K562 (cell line): ENCODE measurements at regions not wholly inside any gene's neighbourhood (a gene's known extent, or its start where the extent isn't known, plus 50 kb on each side); places are given as distances from the start of the nearest gene placed in this dataset.

Experiments
- ATAC-seq: fragments of 200-7000 bp; cut with Tn5 transposase; 3 replicates; pipeline ENCODE4 v1.9.1; 2020; ENCODE audit warnings: moderate library complexity
- BruUV-seq: library from RNA; stranded (reverse); fragments of 400-500 nt; replicated peaks from 2 replicates; lab custom pipeline; 2021; lab: Mats Ljungman, UMichigan
- CTCF ChIA-PET: fragments of 300-600 bp; formaldehyde crosslinking; extraction: SDS; loops from one replicate; lab custom pipeline; 2021; ENCODE audit warnings: low intra/inter-chr PET ratio; lab: Yijun Ruan, JAX
- POLR2A ChIA-PET: fragments of 300-600, 350-650 bp; sonication (Branson Sonifier 250); formaldehyde crosslinking; extraction: SDS; loops from one replicate; lab custom pipeline; 2021; ENCODE audit warnings: antibody characterized with exemption, inconsistent platforms; lab: Yijun Ruan, JAX
- DNase-seq, 4 experiments: peaks; one replicate each; pipeline versions ENCODE4 v3.0.0 to v3.0.0-alpha.2; 2011 to 2018; ENCODE audit warnings: low spot score in 3 of 4, mixed read lengths in 3 of 4; ENCODE audit errors: extremely low read depth in 1 of 4
- FAIRE-seq: peaks from 2 replicates; lab custom pipeline; 2011; peaks lifted over from hg19 to GRCh38; lab: Jason Lieb, UNC
- H2AFZ ChIP-seq: 2 replicates; pipeline ENCODE4 v1.6.0; 2011; ENCODE audit warnings: low read depth, low read length, control low read depth, inconsistent platforms
- H3K27ac ChIP-seq: fragments of 200-600 bp; 3 replicates; pipeline ENCODE4 v1.8.0; 2011; ENCODE audit warnings: low read depth, mild to moderate bottlenecking, control low read depth, inconsistent platforms, low read length, moderate library complexity, mixed read lengths; ENCODE audit errors: extremely low read depth
- H3K27me3 ChIP-seq, 2 experiments: fragments of 300-600 bp in 1 of 2; 2 replicates in 1 of 2; 3 replicates in 1 of 2; pipeline versions ENCODE4 v1.6.0 to v1.8.0; 2011; ENCODE audit warnings: inconsistent platforms in 2 of 2, low read length in 2 of 2, mild to moderate bottlenecking in 1 of 2, mixed read lengths in 1 of 2, moderate library complexity in 1 of 2; ENCODE audit not compliant: control insufficient read depth in 2 of 2, insufficient read depth in 2 of 2
- H3K36me3 ChIP-seq: fragments of 300-600 bp; 3 replicates; pipeline ENCODE4 v1.8.0; 2011; ENCODE audit warnings: mild to moderate bottlenecking, low read length, inconsistent platforms; ENCODE audit not compliant: control insufficient read depth, insufficient read depth
- H3K4me1 ChIP-seq, 2 experiments: fragments of 200-600 bp in 1 of 2; replicated peaks in 1 of 2; 2 replicates in 1 of 2; 3 replicates in 1 of 2; pipeline versions ENCODE4 v1.5.1 to v1.8.0; 2011; ENCODE audit warnings: inconsistent platforms in 2 of 2, low read length in 2 of 2, mild to moderate bottlenecking in 1 of 2, mixed read lengths in 1 of 2, moderate library complexity in 1 of 2; ENCODE audit not compliant: control insufficient read depth in 2 of 2, insufficient read depth in 2 of 2
- H3K4me2 ChIP-seq: 2 replicates; pipeline ENCODE4 v1.6.1; 2011; ENCODE audit warnings: low read length, control low read depth, inconsistent platforms, mixed read lengths; ENCODE audit not compliant: insufficient read depth
- H3K4me3 ChIP-seq: fragments of 200-600 bp; sonication (generic), shearing (Covaris generic); 2 replicates; pipeline ENCODE4 v1.5.1; 2016; ENCODE audit warnings: control low read depth, inconsistent platforms
- H3K79me2 ChIP-seq: fragments of 200-600 bp; 3 replicates; pipeline ENCODE4 v1.8.0; 2011; ENCODE audit warnings: low read length, inconsistent platforms; ENCODE audit not compliant: control insufficient read depth, insufficient read depth
- H3K9ac ChIP-seq, 2 experiments: 2 replicates each; pipeline versions ENCODE4 v1.6.0 to v1.6.1; 2011; ENCODE audit warnings: low read depth in 2 of 2, low read length in 2 of 2, control low read depth in 1 of 2, inconsistent platforms in 1 of 2, mild to moderate bottlenecking in 1 of 2, mixed read lengths in 1 of 2; ENCODE audit not compliant: insufficient read depth in 1 of 2
- H3K9me1 ChIP-seq: one replicate; pipeline ENCODE4 v1.6.0; 2011; ENCODE audit warnings: inconsistent platforms, mild to moderate bottlenecking, low read length, moderate library complexity; ENCODE audit not compliant: control insufficient read depth, insufficient read depth
- H3K9me3 ChIP-seq: replicated peaks from 2 replicates; pipeline ENCODE4 v1.5.1; 2011; ENCODE audit warnings: low read depth, low read length, inconsistent platforms; ENCODE audit not compliant: control insufficient read depth, insufficient read depth
- H4K20me1 ChIP-seq: replicated peaks from 2 replicates; pipeline ENCODE4 v1.6.1; 2011; ENCODE audit warnings: low read length, inconsistent platforms, mixed read lengths; ENCODE audit not compliant: control insufficient read depth, insufficient read depth
- ATF2 ChIP-seq: sonication (generic); formaldehyde crosslinking; IDR thresholded peaks from 2 replicates; pipeline ENCODE4 v1.8.1; 2022; ENCODE audit warnings: missing genetic modification reagents
- CSDE1 ChIP-seq, 2 experiments: fragments of 450-650 bp; IDR thresholded peaks; 2 replicates each; pipeline ENCODE4 v1.6.1; 2016; ENCODE audit warnings: mild to moderate bottlenecking in 1 of 2
- E2F3 ChIP-seq: fragments of 250-450 bp; sonication (Bioruptor Pico); IDR thresholded peaks from 2 replicates; pipeline ENCODE4 v1.4.0; 2020; ENCODE audit warnings: mild to moderate bottlenecking
- E4F1 ChIP-seq: fragments of 250-450 bp; sonication (Bioruptor Pico); IDR thresholded peaks from 2 replicates; pipeline ENCODE4 v1.5.0; 2021; ENCODE audit warnings: mild to moderate bottlenecking, borderline replicate concordance
- HES1 ChIP-seq: fragments of 450-650 bp; IDR thresholded peaks from 2 replicates; pipeline ENCODE4 v1.6.1; 2016; ENCODE audit warnings: low read depth, mild to moderate bottlenecking, moderate library complexity
- HINFP ChIP-seq: fragments of 450-650 bp; conservative IDR thresholded peaks from 2 replicates; pipeline ENCODE4 v1.6.1; 2016; ENCODE audit warnings: missing genetic modification characterization, low read depth, mild to moderate bottlenecking, control low read depth, missing compliant biosample characterization
- IFI16 ChIP-seq: fragments of 250-450 bp; sonication (Bioruptor Pico); IDR thresholded peaks from 2 replicates; pipeline ENCODE4 v2.1.2; 2022; ENCODE audit warnings: mild to moderate bottlenecking, inconsistent platforms
- NONO ChIP-seq, 2 experiments: fragments of 200-400 bp in 1 of 2; fragments of 450-650 bp in 1 of 2; formaldehyde crosslinking in 1 of 2; IDR thresholded peaks; 2 replicates each; pipeline ENCODE4 v1.6.1; 2017; ENCODE audit warnings: low read depth in 2 of 2, mild to moderate bottlenecking in 2 of 2, moderate library complexity in 2 of 2, low read length in 1 of 2
- SMAD4 ChIP-seq: fragments of 250-450 bp; sonication (Bioruptor Pico); conservative IDR thresholded peaks from 2 replicates; pipeline ENCODE4 v1.8.0; 2021; ENCODE audit warnings: inconsistent platforms, mild to moderate bottlenecking, moderate library complexity
- ZNF217 ChIP-seq: sonication (generic); formaldehyde crosslinking; IDR thresholded peaks from 2 replicates; pipeline ENCODE4 v1.8.0; 2022; ENCODE audit warnings: mild to moderate bottlenecking, missing genetic modification reagents
- ZNF282 ChIP-seq: sonication (generic); formaldehyde crosslinking; IDR thresholded peaks from 2 replicates; pipeline ENCODE4 v1.8.1; 2023; ENCODE audit warnings: missing genetic modification reagents
- ZNF609 ChIP-seq: sonication (generic); formaldehyde crosslinking; IDR thresholded peaks from 2 replicates; pipeline ENCODE4 v1.8.1; 2023; ENCODE audit warnings: missing genetic modification reagents, mild to moderate bottlenecking, borderline replicate concordance
- WGBS: fragments of 100-300 bp; shearing (Covaris generic); methylation state at CpG from one replicate; pipeline ENCODE4 v1.1.6; 2016; ENCODE audit warnings: low coverage, mixed read lengths; ENCODE audit not compliant: insufficient coverage; ENCODE audit errors: missing lambda C conversion rate; 5-methylcytosine and 5-hydroxymethylcytosine counted together
- in situ Hi-C: fragments of 300-500 bp; cut with MboI; formaldehyde crosslinking; loops from 4 replicates; pipeline ENCODE4 v1.15.0; 2018; ENCODE audit warnings: inconsistent platforms, mixed read lengths
- intact Hi-C: fragments of 100-400 bp; cut with micrococcal nuclease; formaldehyde crosslinking; loops from 2 replicates; pipeline ENCODE4 v1.14.2; 2022

GRCh38 chr19:31148671-31149070 lies 200.6 kb downstream of the TSHZ3 start:
- Histone ChIP-seq H3K27me3 (peaks cover 0 to 12% of the 10 kb centered on the region in 2 experiments; a peak in 1 of 5 replicates), H3K27ac (no peak overlapping the region), H3K79me2 (no peaks in the 10 kb centered on the region), H4K20me1 (no peaks in the 10 kb centered on the region), H3K9ac (no peak overlapping the region), H3K9me3 (no peaks in the 10 kb centered on the region), H3K4me1 (no peaks in the 10 kb centered on the region), H3K4me3 (no peak overlapping the region), H2AFZ (no peak overlapping the region), H3K4me2 (no peak overlapping the region), H3K9me1 (no peaks in the 10 kb centered on the region), H3K36me3 (no peaks in the 10 kb centered on the region)
- in situ Hi-C loops (no loop called here), intact Hi-C loops (no loop called here)
- DNase-seq, result no peak
- FAIRE-seq, result no peak
- CTCF ChIA-PET, result no interaction called here
- BruUV-seq, result no TSS peak
- WGBS, result 3% methylated on average over 4 of the region's 4 CpGs
- no peak for ATAC-seq
- POLR2A ChIA-PET, result interaction anchor here (0.5 kb wide), 1 partner anchor 13 kb away, joined by 3 read pairs; no protein-coding TSS in a partner anchor
- no peak for TF ChIP-seq ZNF609 (CRISPR knock-in tag)
- TF ChIP-seq ZNF282 (CRISPR knock-in tag), result no peak
- TF ChIP-seq HINFP (tag), result no peak
- TF ChIP-seq IFI16 (CRISPR knock-in tag), result no peak
- TF ChIP-seq E4F1, result no peak
- TF ChIP-seq CSDE1 (IDR thresholded peaks at IDR 0.05), result no peak
- no peak for TF ChIP-seq NONO (IDR thresholded peaks at IDR 0.05; ENCODE audit: low read depth in 2 of 2, low read length in 1 of 2)
- TF ChIP-seq SMAD4 (CRISPR knock-in tag), result no peak
- TF ChIP-seq ATF2 (CRISPR knock-in tag), result no peak
- TF ChIP-seq HES1, result no peak
- no peak for TF ChIP-seq ZNF217
- no peak for TF ChIP-seq E2F3 (CRISPR knock-in tag)
